Type B pancreatic cell (in vitro differentiated cells): ENCODE measurements at regions not wholly inside any gene's neighbourhood (a gene's known extent, or its start where the extent isn't known, plus 50 kb on each side); places are given as distances from the start of the nearest gene placed in this dataset.

ENCODE experiments used
- DNase-seq: peaks from one replicate; pipeline ENCODE4 v3.0.0; 2021; ENCODE audit warnings: mixed read lengths; ENCODE audit not compliant: unreplicated experiment; ENCODE audit errors: extremely low spot score
- H3K27ac Mint-ChIP-seq: 2 replicates; pipeline ENCODE4 v1.8.0; 2021; ENCODE audit warnings: mild to moderate bottlenecking, mixed read lengths
- H3K27me3 Mint-ChIP-seq: 2 replicates; pipeline ENCODE4 v1.8.0; 2021; ENCODE audit warnings: mixed read lengths
- H3K36me3 Mint-ChIP-seq: 2 replicates; pipeline ENCODE4 v1.8.0; 2021; ENCODE audit warnings: mixed read lengths
- H3K4me1 Mint-ChIP-seq: one replicate; pipeline ENCODE4 v1.8.0; 2021; ENCODE audit warnings: mixed read lengths; ENCODE audit not compliant: unreplicated experiment
- H3K4me3 Mint-ChIP-seq: 2 replicates; pipeline ENCODE4 v1.8.0; 2021; ENCODE audit warnings: mild to moderate bottlenecking, mixed read lengths
- H3K9me3 Mint-ChIP-seq: 2 replicates; pipeline ENCODE4 v1.8.0; 2021; ENCODE audit warnings: mixed read lengths
- CTCF ChIP-seq: fragments of 200-600 bp; sonication (generic); conservative IDR thresholded peaks from 2 replicates; pipeline ENCODE4 v1.5.0; 2021; ENCODE audit warnings: antibody characterized with exemption, mild to moderate bottlenecking

GRCh38 chr17:79146562-79146961, 71.9 kb downstream of the ENGASE start:
- no peak for TF ChIP-seq CTCF
- Mint-ChIP-seq H3K27me3 (peaks cover 10% of the 10 kb centered on the region), H3K9me3 (no peaks in the 10 kb centered on the region), H3K4me1 (peaks cover 4% of the 10 kb centered on the region), H3K27ac (no peak overlapping the region), H3K36me3 (no peaks in the 10 kb centered on the region), H3K4me3 (no peak overlapping the region)
- no peak for DNase-seq

GRCh38 chr17:79145548-79145947, 70.9 kb downstream of the ENGASE start:
- DNase-seq: no peak
- Mint-ChIP-seq H3K4me3 (no peak overlapping the region), H3K27ac (no peak overlapping the region), H3K4me1 (peaks cover 5% of the 10 kb centered on the region), H3K36me3 (no peaks in the 10 kb centered on the region), H3K27me3 (peaks cover 14% of the 10 kb centered on the region), H3K9me3 (no peaks in the 10 kb centered on the region)
- no peak for TF ChIP-seq CTCF

GRCh38 chr17:79144133-79144532, 69.5 kb downstream of the ENGASE start:
- Mint-ChIP-seq H3K27me3 (peaks cover 14% of the 10 kb centered on the region), H3K4me1 (peaks cover 5% of the 10 kb centered on the region), H3K9me3 (no peaks in the 10 kb centered on the region), H3K36me3 (no peaks in the 10 kb centered on the region), H3K4me3 (no peak overlapping the region), H3K27ac (no peak overlapping the region)
- TF ChIP-seq CTCF: no peak
- no peak for DNase-seq

DNA sequence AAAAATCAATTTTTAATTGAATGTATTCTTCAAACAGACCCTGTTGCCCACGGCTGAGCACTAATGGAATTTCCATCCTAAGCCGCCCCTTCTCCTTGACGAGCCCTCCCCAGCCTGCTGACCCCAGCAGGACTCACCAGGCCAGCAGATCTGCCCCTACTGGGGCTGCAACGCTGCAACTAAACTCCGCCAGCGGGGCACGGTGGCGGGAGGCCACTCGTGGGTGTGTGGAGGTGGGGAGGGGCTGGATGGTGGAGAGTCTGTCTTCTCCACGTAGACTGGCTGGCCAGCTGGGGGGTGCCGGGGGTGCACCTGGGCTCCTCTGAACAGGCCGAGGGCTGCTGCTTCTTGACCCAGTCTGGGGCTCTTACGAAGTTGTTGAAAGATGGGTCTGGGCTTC, 67.8 kb downstream of the ENGASE start:
- DNase-seq: no peak
- Mint-ChIP-seq H3K27me3 (peaks cover 29% of the 10 kb centered on the region), H3K36me3 (no peaks in the 10 kb centered on the region), H3K9me3 (no peaks in the 10 kb centered on the region), H3K4me3 (no peak overlapping the region), H3K4me1 (peaks cover 15% of the 10 kb centered on the region), H3K27ac (no peak overlapping the region)
- TF ChIP-seq CTCF: no peak

- H3K27me3 Mint-ChIP-seq: peaks cover 36% of the 10 kb centered on the region
- DNase-seq: no peak
- H3K27ac Mint-ChIP-seq: no peak overlapping the region
- H3K4me3 Mint-ChIP-seq: no peak overlapping the region
- no peak for TF ChIP-seq CTCF
- no peaks in the 10 kb centered on the region for H3K36me3 Mint-ChIP-seq
- peaks cover 18% of the 10 kb centered on the region for H3K4me1 Mint-ChIP-seq
- H3K9me3 Mint-ChIP-seq: no peaks in the 10 kb centered on the region
Observed at GRCh38 chr17:79141578-79142355, 67.1 kb downstream of the ENGASE start.
